ENCODE measurements at regions not wholly inside any gene's neighbourhood (a gene's known extent, or its start where the extent isn't known, plus 50 kb on each side); places are given as distances from the start of the nearest gene placed in this dataset.

DNA sequence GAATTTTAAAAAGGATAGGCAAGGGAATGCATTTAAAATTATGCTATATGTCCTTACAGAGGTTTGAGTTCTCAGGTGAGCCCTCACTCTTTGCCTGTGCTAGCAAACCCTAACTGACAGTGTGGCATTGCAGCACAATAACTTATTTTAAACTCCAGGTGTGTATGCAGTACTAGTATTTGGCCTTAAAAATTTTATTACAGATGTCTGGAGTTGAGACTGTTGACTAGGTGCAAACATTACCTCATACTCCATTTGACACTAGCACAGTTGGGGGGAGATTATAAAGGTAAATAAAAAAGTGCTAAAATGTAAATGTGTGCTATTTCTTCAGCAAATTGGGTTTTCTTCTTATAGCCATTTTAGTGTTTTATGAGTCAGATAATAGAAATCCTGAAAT is 407.7 kb downstream of the SH3GL2 start:
- Histone ChIP-seq H3K4me1 (ENCODE audit: control insufficient read depth in 2 of 2, insufficient read depth in 2 of 2, low read length in 2 of 2) (no peaks in the 10 kb centered on the region), H3K9me3 (ENCODE audit: control extremely low read depth in 1 of 3, control insufficient read depth in 2 of 3, insufficient read depth in 1 of 3, low read length in 2 of 3) (no peaks in the 10 kb centered on the region), H3K4me2 (replicated peaks; ENCODE audit: low read depth, low read length, poor library complexity, severe bottlenecking) (no peak overlapping the region), H3K27ac (ENCODE audit: low read length in 2 of 2) (no peak overlapping the region), H3K36me3 (replicated peaks in 1 of 2; ENCODE audit: control extremely low read depth in 1 of 2, control insufficient read depth in 1 of 2, extremely low read depth in 1 of 2, insufficient read depth in 2 of 2, low read length in 1 of 2) (no peaks in the 10 kb centered on the region), H4K20me1 (ENCODE audit: control insufficient read depth, insufficient read depth, low read length, poor library complexity, severe bottlenecking) (no peaks in the 10 kb centered on the region), H2AFZ (ENCODE audit: insufficient read depth, low read depth, low read length, poor library complexity, severe bottlenecking) (no peak overlapping the region), H3K27me3 (replicated peaks in 1 of 4; ENCODE audit: control extremely low read depth in 1 of 4, control insufficient read depth in 3 of 4, insufficient read depth in 4 of 4, low read length in 3 of 4) (no peaks in the 10 kb centered on the region), H3K4me3 (ENCODE audit: control extremely low read depth in 1 of 5, extremely low read depth in 1 of 5, insufficient read depth in 1 of 5, low read depth in 2 of 5, low read length in 4 of 5) (no peak overlapping the region), H3K9ac (ENCODE audit: low read length) (no peak overlapping the region), H3K79me2 (ENCODE audit: control insufficient read depth, insufficient read depth, low read length) (no peaks in the 10 kb centered on the region)
- no peaks in the 10 kb centered on the region for H3K4me1 Mint-ChIP-seq
- no peak for TF ChIP-seq CTCF (IDR thresholded peaks at IDR 0.05)
- TF ChIP-seq EZH2 (IDR thresholded peaks at IDR 0.05; ENCODE audit: borderline replicate concordance, insufficient read depth, low read depth, low read length, poor library complexity, severe bottlenecking): no peak
- no peak overlapping the region for H3K4me3 Mint-ChIP-seq
- intact Hi-C loops (cut with micrococcal nuclease): no loop called here
- H3K27me3 Mint-ChIP-seq: no peaks in the 10 kb centered on the region
- ATAC-seq (ENCODE audit: low read depth) (no peak), DNase-seq (no peak)
- H3K9me3 Mint-ChIP-seq (ENCODE audit: insufficient read depth): no peaks in the 10 kb centered on the region
- H3K27ac Mint-ChIP-seq: no peak overlapping the region
- POLR2A ChIA-PET: no interaction called here
- CTCF ChIA-PET: no interaction called here

GRCh38 chr9:17987189-17987588 is 408.3 kb downstream of the SH3GL2 start:
- 55% methylated on average over 3 of the region's 5 CpGs for WGBS (ENCODE audit: insufficient coverage)
- Histone ChIP-seq H3K9ac (ENCODE audit: low read length) (no peak overlapping the region), H3K27me3 (replicated peaks in 1 of 4; ENCODE audit: control extremely low read depth in 1 of 4, control insufficient read depth in 3 of 4, insufficient read depth in 4 of 4, low read length in 3 of 4) (no peaks in the 10 kb centered on the region), H3K79me2 (ENCODE audit: control insufficient read depth, insufficient read depth, low read length) (no peaks in the 10 kb centered on the region), H4K20me1 (ENCODE audit: control insufficient read depth, insufficient read depth, low read length, poor library complexity, severe bottlenecking) (no peaks in the 10 kb centered on the region), H3K36me3 (replicated peaks in 1 of 2; ENCODE audit: control extremely low read depth in 1 of 2, control insufficient read depth in 1 of 2, extremely low read depth in 1 of 2, insufficient read depth in 2 of 2, low read length in 1 of 2) (no peaks in the 10 kb centered on the region), H3K4me1 (ENCODE audit: control insufficient read depth in 2 of 2, insufficient read depth in 2 of 2, low read length in 2 of 2) (no peaks in the 10 kb centered on the region), H2AFZ (ENCODE audit: insufficient read depth, low read depth, low read length, poor library complexity, severe bottlenecking) (no peak overlapping the region), H3K4me3 (ENCODE audit: control extremely low read depth in 1 of 5, extremely low read depth in 1 of 5, insufficient read depth in 1 of 5, low read depth in 2 of 5, low read length in 4 of 5) (no peak overlapping the region), H3K27ac (ENCODE audit: low read length in 2 of 2) (no peak overlapping the region), H3K9me3 (ENCODE audit: control extremely low read depth in 1 of 3, control insufficient read depth in 2 of 3, insufficient read depth in 1 of 3, low read length in 2 of 3) (no peaks in the 10 kb centered on the region), H3K4me2 (replicated peaks; ENCODE audit: low read depth, low read length, poor library complexity, severe bottlenecking) (no peak overlapping the region)
- no peak overlapping the region for H3K27ac Mint-ChIP-seq
- intact Hi-C loops (cut with micrococcal nuclease): no loop called here
- CTCF ChIA-PET: no interaction called here
- H3K27me3 Mint-ChIP-seq: no peaks in the 10 kb centered on the region
- no peak overlapping the region for H3K4me3 Mint-ChIP-seq
- no peak for TF ChIP-seq CTCF (IDR thresholded peaks at IDR 0.05)
- no peak for TF ChIP-seq EZH2 (IDR thresholded peaks at IDR 0.05; ENCODE audit: borderline replicate concordance, insufficient read depth, low read depth, low read length, poor library complexity, severe bottlenecking)
- POLR2A ChIA-PET: no interaction called here
- no peaks in the 10 kb centered on the region for H3K4me1 Mint-ChIP-seq
- no peaks in the 10 kb centered on the region for H3K9me3 Mint-ChIP-seq (ENCODE audit: insufficient read depth)
- DNase-seq (no peak), ATAC-seq (ENCODE audit: low read depth) (no peak)

All from B cell (primary cell).